ENCODE measurements at regions not wholly inside any gene's neighbourhood (a gene's known extent, or its start where the extent isn't known, plus 50 kb on each side); places are given as distances from the start of the nearest gene placed in this dataset.

GRCh38 chr7:26078437-26079336 is 73.3 kb upstream of the NFE2L3 start:
- no peaks in the 10 kb centered on the region for H3K27me3 ChIP-seq (ENCODE audit: insufficient read depth, low read depth, low read length)
- TF ChIP-seq RAD21 (conservative IDR thresholded peaks at IDR 0.05), result peak; percentile 55
- no peak for TF ChIP-seq EP300 (conservative IDR thresholded peaks at IDR 0.05; ENCODE audit: poor library complexity, severe bottlenecking)
- peak; percentile 7 for TF ChIP-seq POLR2AphosphoS5 (IDR thresholded peaks at IDR 0.05)
- peak; percentile 69 for TF ChIP-seq CTCF (IDR thresholded peaks at IDR 0.05; ENCODE audit: poor library complexity, severe bottlenecking)
- TF ChIP-seq SMC3 (conservative IDR thresholded peaks at IDR 0.05; ENCODE audit: poor library complexity), result peak; percentile 53
- H3K9me2 ChIP-seq (ENCODE audit: insufficient read depth, low read length), result no peaks in the 10 kb centered on the region
- no peaks in the 10 kb centered on the region for H3F3A ChIP-seq (ENCODE audit: insufficient read depth, low read length, poor library complexity, severe bottlenecking)
- peak overlapping the region; percentile 50 for H3K4me3 ChIP-seq (ENCODE audit: low read length)
- H3K4me2 ChIP-seq (ENCODE audit: low read length), result no peak overlapping the region
- no peaks in the 10 kb centered on the region for H3K79me2 ChIP-seq (replicated peaks; ENCODE audit: insufficient read depth, low read length)
- H2AFZ ChIP-seq (ENCODE audit: low read depth, low read length), result peak overlapping the region; percentile 10
- H4K20me1 ChIP-seq (ENCODE audit: insufficient read depth), result no peaks in the 10 kb centered on the region
- no peaks in the 10 kb centered on the region for H3K36me3 ChIP-seq (ENCODE audit: insufficient read depth, low read length)
- no peaks in the 10 kb centered on the region for H3K9me3 ChIP-seq (ENCODE audit: low read length)
- H3K9ac ChIP-seq (ENCODE audit: low read length), result no peak overlapping the region
- peak overlapping the region; percentile 1 for H3K27ac ChIP-seq (ENCODE audit: low read length)

- H3K79me2 ChIP-seq (replicated peaks; ENCODE audit: insufficient read depth, low read length), result no peaks in the 10 kb centered on the region
- no peaks in the 10 kb centered on the region for H3K36me3 ChIP-seq (ENCODE audit: insufficient read depth, low read length)
- no peak overlapping the region for H2AFZ ChIP-seq (ENCODE audit: low read depth, low read length)
- H3K27ac ChIP-seq (ENCODE audit: low read length), result no peak overlapping the region
- no peak overlapping the region for H3K9ac ChIP-seq (ENCODE audit: low read length)
- no peaks in the 10 kb centered on the region for H3K27me3 ChIP-seq (ENCODE audit: insufficient read depth, low read depth, low read length)
- H3K9me2 ChIP-seq (ENCODE audit: insufficient read depth, low read length), result no peaks in the 10 kb centered on the region
- H4K20me1 ChIP-seq (ENCODE audit: insufficient read depth), result no peaks in the 10 kb centered on the region
- H3K4me2 ChIP-seq (ENCODE audit: low read length), result no peak overlapping the region
- TF ChIP-seq EP300 (conservative IDR thresholded peaks at IDR 0.05; ENCODE audit: poor library complexity, severe bottlenecking) (no peak), TAF1 (IDR thresholded peaks at IDR 0.05; ENCODE audit: low read depth) (no peak)
- no peak overlapping the region for H3K4me3 ChIP-seq (ENCODE audit: low read length)
- H3F3A ChIP-seq (ENCODE audit: insufficient read depth, low read length, poor library complexity, severe bottlenecking), result no peaks in the 10 kb centered on the region
- H3K9me3 ChIP-seq (ENCODE audit: low read length), result no peaks in the 10 kb centered on the region
These were observed 70.4 kb upstream of the NFE2L3 start for GRCh38 chr7:26081638-26082037.

- no peak overlapping the region for H2AFZ ChIP-seq (ENCODE audit: low read depth, low read length)
- no peak overlapping the region for H3K4me3 ChIP-seq (ENCODE audit: low read length)
These were observed 68.9 kb upstream of the NFE2L3 start for GRCh38 chr7:26083113-26083512.

More at GRCh38 chr7:26083113-26083512, 68.9 kb upstream of the NFE2L3 start:
- no peaks in the 10 kb centered on the region for H3K79me2 ChIP-seq (replicated peaks; ENCODE audit: insufficient read depth, low read length)
- H3K27ac ChIP-seq (ENCODE audit: low read length), result no peak overlapping the region
- H3K9ac ChIP-seq (ENCODE audit: low read length), result no peak overlapping the region
- H3K9me3 ChIP-seq (ENCODE audit: low read length), result no peaks in the 10 kb centered on the region
- no peaks in the 10 kb centered on the region for H3F3A ChIP-seq (ENCODE audit: insufficient read depth, low read length, poor library complexity, severe bottlenecking)
- H3K9me2 ChIP-seq (ENCODE audit: insufficient read depth, low read length), result no peaks in the 10 kb centered on the region
- no peak for TF ChIP-seq POLR2AphosphoS5 (IDR thresholded peaks at IDR 0.05)
- TF ChIP-seq REST (IDR thresholded peaks at IDR 0.05; ENCODE audit: borderline replicate concordance), result no peak
- no peak for TF ChIP-seq EZH2 (IDR thresholded peaks at IDR 0.05; ENCODE audit: borderline replicate concordance, insufficient read depth, low read length, poor library complexity, severe bottlenecking)
- no peaks in the 10 kb centered on the region for H3K36me3 ChIP-seq (ENCODE audit: insufficient read depth, low read length)
- no peaks in the 10 kb centered on the region for H3K27me3 ChIP-seq (ENCODE audit: insufficient read depth, low read depth, low read length)
- H4K20me1 ChIP-seq (ENCODE audit: insufficient read depth), result no peaks in the 10 kb centered on the region
- H3K4me2 ChIP-seq (ENCODE audit: low read length), result no peak overlapping the region

All from neural cell (in vitro differentiated cells).